ENCODE measurements at regions not wholly inside any gene's neighbourhood (a gene's known extent, or its start where the extent isn't known, plus 50 kb on each side); places are given as distances from the start of the nearest gene placed in this dataset.

DNA sequence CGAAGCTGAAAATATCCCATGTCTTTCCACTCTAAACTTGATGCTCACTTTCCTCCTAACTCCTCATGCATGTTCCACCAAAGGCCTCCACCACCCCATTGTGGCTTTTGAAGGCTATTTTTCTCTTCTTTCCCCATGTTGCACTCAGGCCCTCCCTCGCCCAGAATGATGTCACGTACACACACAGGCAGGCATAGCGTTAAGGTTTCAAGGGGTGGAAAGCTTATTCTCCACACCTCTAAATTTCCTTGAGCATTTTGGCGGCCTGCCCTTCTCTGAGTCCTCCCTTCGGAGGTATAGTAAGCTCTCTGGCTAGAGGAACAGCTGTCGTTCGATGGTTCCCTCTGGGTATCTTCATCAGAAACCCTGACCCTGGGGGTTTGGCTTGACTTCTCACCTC lies 673.5 kb downstream of the ACTL7B start:
- TF ChIP-seq, protein P1, sequence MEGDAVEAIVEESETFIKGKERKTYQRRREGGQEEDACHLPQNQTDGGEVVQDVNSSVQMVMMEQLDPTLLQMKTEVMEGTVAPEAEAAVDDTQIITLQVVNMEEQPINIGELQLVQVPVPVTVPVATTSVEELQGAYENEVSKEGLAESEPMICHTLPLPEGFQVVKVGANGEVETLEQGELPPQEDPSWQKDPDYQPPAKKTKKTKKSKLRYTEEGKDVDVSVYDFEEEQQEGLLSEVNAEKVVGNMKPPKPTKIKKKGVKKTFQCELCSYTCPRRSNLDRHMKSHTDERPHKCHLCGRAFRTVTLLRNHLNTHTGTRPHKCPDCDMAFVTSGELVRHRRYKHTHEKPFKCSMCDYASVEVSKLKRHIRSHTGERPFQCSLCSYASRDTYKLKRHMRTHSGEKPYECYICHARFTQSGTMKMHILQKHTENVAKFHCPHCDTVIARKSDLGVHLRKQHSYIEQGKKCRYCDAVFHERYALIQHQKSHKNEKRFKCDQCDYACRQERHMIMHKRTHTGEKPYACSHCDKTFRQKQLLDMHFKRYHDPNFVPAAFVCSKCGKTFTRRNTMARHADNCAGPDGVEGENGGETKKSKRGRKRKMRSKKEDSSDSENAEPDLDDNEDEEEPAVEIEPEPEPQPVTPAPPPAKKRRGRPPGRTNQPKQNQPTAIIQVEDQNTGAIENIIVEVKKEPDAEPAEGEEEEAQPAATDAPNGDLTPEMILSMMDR (IDR thresholded peaks at IDR 0.05), result no peak
- no peak for TF ChIP-seq POLR2A (IDR thresholded peaks at IDR 0.05)

All from right lobe of liver (tissue), 4 donors.